Nephron (organoid): ENCODE measurements at regions not wholly inside any gene's neighbourhood (a gene's known extent, or its start where the extent isn't known, plus 50 kb on each side); places are given as distances from the start of the nearest gene placed in this dataset.

ENCODE experiments used
- H3K27ac Mint-ChIP-seq, 3 experiments: 2 replicates each; pipeline ENCODE4 v1.8.0; 2020; ENCODE audit warnings: mixed read lengths in 3 of 3, mild to moderate bottlenecking in 2 of 3, moderate library complexity in 1 of 3
- H3K27me3 Mint-ChIP-seq: 2 replicates; pipeline ENCODE4 v1.8.0; 2021; ENCODE audit warnings: low read depth, mild to moderate bottlenecking, moderate library complexity, mixed read lengths
- H3K36me3 Mint-ChIP-seq: 2 replicates; pipeline ENCODE4 v1.8.0; 2020; ENCODE audit warnings: low read depth, mixed read lengths
- H3K4me1 Mint-ChIP-seq: 2 replicates; pipeline ENCODE4 v1.8.0; 2020; ENCODE audit warnings: mixed read lengths
- H3K4me3 Mint-ChIP-seq, 3 experiments: 2 replicates each; pipeline ENCODE4 v1.8.0; 2020; ENCODE audit warnings: mild to moderate bottlenecking in 3 of 3, mixed read lengths in 3 of 3, moderate library complexity in 2 of 3
- H3K9me3 Mint-ChIP-seq: 2 replicates; pipeline ENCODE4 v1.8.0; 2020; ENCODE audit warnings: mixed read lengths
- TF ChIP-seq, protein P1 (sequence below), 3 experiments: fragments of 200-600 bp; sonication (generic); IDR thresholded peaks; one replicate each; pipeline ENCODE4 v1.5.0; 2021; ENCODE audit warnings: antibody characterized with exemption in 3 of 3; ENCODE audit not compliant: unreplicated experiment in 3 of 3

DNA sequence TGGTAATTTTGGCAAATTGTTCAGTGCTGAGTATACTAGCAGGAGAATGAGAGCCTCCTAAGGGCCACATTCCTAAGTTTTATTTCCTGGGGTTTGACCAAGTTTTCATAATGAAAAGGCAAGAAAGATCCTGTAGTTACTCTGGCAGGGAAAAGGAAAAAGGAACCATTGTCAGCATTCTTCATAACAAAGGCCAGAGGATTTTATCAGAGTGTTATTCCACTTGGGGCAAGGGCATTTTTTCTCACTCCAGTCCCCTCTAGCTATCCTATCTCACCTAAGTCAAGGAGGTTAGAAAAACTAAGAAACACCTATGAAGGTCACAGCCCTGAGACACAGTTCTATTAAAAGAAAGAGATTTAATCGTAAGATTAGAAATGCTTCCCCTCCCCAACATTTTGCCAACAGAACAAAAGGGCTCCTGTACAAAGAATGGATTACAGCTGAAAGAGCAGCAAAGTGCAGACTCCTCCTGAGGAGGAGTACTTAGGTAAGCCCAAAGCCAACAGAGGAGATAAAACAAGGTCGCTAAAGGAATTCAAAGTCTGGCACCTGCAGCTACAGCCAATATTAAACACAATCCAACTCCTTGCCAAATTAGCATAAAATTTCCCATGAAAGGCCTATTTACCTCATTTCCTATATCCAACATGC lies 162.4 kb downstream of the GALC start:
- TF ChIP-seq, protein P1, sequence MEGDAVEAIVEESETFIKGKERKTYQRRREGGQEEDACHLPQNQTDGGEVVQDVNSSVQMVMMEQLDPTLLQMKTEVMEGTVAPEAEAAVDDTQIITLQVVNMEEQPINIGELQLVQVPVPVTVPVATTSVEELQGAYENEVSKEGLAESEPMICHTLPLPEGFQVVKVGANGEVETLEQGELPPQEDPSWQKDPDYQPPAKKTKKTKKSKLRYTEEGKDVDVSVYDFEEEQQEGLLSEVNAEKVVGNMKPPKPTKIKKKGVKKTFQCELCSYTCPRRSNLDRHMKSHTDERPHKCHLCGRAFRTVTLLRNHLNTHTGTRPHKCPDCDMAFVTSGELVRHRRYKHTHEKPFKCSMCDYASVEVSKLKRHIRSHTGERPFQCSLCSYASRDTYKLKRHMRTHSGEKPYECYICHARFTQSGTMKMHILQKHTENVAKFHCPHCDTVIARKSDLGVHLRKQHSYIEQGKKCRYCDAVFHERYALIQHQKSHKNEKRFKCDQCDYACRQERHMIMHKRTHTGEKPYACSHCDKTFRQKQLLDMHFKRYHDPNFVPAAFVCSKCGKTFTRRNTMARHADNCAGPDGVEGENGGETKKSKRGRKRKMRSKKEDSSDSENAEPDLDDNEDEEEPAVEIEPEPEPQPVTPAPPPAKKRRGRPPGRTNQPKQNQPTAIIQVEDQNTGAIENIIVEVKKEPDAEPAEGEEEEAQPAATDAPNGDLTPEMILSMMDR (IDR thresholded peaks at IDR 0.05; ENCODE audit: unreplicated experiment in 3 of 3), result no peak
- Mint-ChIP-seq H3K27ac (no peak overlapping the region), H3K4me3 (no peak overlapping the region), H3K36me3 (no peaks in the 10 kb centered on the region), H3K9me3 (peaks cover 13% of the 10 kb centered on the region), H3K4me1 (no peaks in the 10 kb centered on the region), H3K27me3 (no peaks in the 10 kb centered on the region)

DNA sequence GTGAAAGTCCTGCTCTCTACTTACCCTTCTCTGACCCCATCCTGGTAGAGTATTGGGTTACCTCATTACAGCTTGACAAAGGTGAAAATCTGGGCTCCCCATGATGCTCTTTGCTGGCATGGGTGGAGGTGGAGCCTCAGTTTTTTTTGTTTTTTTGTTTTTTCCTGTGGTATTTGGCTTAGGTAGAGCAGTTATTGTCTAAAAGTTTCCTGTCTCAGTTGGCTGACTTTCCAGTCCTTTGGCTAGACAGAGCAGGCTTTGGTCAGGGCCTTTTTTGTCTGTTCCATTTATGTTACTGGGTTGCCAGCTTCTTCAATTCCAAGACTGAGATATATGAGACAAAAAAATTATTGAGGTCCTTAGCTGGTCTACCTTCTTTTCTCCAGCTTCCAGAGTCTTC lies 163.4 kb downstream of the GALC start:
- H3K27me3 Mint-ChIP-seq, result no peaks in the 10 kb centered on the region
- H3K4me3 Mint-ChIP-seq, result no peak overlapping the region
- H3K36me3 Mint-ChIP-seq, result no peaks in the 10 kb centered on the region
- TF ChIP-seq, protein P1 (IDR thresholded peaks at IDR 0.05; ENCODE audit: unreplicated experiment in 3 of 3), result no peak
- no peak overlapping the region for H3K27ac Mint-ChIP-seq
- H3K4me1 Mint-ChIP-seq, result no peaks in the 10 kb centered on the region
- peaks cover 11% of the 10 kb centered on the region for H3K9me3 Mint-ChIP-seq

DNA sequence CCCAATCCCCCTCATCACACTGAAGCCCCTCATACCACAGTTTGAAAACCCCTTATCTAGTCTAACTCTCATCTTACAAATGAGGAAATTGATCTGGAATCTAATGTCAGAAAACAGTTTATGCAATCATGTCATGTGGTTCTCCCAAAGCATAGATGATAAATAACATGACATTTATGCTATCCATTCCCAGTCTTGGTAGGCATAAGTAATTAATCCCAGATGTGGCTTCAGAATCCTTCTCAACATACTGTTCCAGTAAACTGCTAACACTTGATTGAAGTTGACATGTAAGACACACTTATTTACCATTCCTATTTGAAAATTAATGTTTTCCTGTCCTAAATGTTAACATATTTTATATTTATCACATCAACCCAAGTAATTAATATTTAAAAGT lies 168.7 kb downstream of the GALC start:
- Mint-ChIP-seq H3K36me3 (no peaks in the 10 kb centered on the region), H3K9me3 (peaks cover 2% of the 10 kb centered on the region), H3K27me3 (peaks cover 5% of the 10 kb centered on the region)

DNA sequence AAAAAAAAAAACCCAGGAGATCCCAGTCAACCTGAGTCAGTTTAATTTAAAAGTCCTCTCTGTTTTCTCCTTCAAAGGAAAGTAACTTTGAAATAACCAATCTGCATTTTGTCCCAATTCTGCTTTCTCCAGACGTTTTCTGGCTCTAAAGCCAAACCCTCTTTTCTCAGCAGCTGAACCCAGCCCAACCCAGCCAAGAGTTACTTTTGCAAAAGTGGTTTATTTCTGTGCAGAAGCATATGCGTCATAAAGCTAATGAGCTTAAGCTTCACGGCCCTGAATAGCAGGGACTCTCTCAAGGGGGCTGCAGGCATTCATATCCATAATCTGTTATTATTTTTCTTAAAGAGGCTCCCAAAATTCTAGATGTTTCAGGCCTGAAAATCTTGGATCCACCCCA lies 176.6 kb downstream of the GALC start:
- Mint-ChIP-seq H3K9me3 (peaks cover 11% of the 10 kb centered on the region), H3K27me3 (peaks cover 2% of the 10 kb centered on the region), H3K4me3 (no peak overlapping the region), H3K4me1 (peaks cover 11% of the 10 kb centered on the region), H3K27ac (no peak overlapping the region), H3K36me3 (no peaks in the 10 kb centered on the region)
- TF ChIP-seq, protein P1 (IDR thresholded peaks at IDR 0.05; ENCODE audit: unreplicated experiment in 3 of 3), result no peak

More for the DNA sequence above, 168.7 kb downstream of the GALC start:
- H3K4me1 Mint-ChIP-seq, result no peaks in the 10 kb centered on the region
- TF ChIP-seq, protein P1 (IDR thresholded peaks at IDR 0.05; ENCODE audit: unreplicated experiment in 3 of 3), result no peak
- H3K4me3 Mint-ChIP-seq, result no peak overlapping the region
- peak overlapping the region in 1 of 3 experiments; percentile 57 for H3K27ac Mint-ChIP-seq

DNA sequence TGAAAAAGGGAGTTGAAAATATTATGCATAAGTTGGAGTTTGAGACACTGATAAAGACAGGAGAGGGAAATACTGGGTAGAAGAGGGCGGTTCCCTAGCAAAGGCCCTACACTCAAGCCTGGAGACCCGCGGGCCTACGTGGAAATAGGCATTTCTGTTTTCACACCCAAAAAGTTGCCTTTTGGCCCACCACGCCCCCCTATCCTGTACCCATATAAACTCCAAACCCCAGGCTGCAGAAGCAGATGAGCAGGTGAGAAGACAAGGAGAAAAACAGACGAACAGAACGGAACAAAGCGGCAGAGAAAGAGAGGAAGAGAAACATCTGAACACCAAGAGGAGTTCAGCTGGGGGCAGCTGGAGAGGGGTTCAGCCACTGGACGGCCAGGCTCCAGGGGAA lies 177.9 kb downstream of the GALC start:
- TF ChIP-seq, protein P1 (IDR thresholded peaks at IDR 0.05; ENCODE audit: unreplicated experiment in 3 of 3), result no peak
- H3K36me3 Mint-ChIP-seq, result no peaks in the 10 kb centered on the region
- peaks cover 11% of the 10 kb centered on the region for H3K9me3 Mint-ChIP-seq
- no peaks in the 10 kb centered on the region for H3K27me3 Mint-ChIP-seq
- H3K4me1 Mint-ChIP-seq, result peaks cover 11% of the 10 kb centered on the region
- peak overlapping the region in 2 of 3 experiments; percentile 33 to 71 for H3K27ac Mint-ChIP-seq
- no peak overlapping the region for H3K4me3 Mint-ChIP-seq

DNA sequence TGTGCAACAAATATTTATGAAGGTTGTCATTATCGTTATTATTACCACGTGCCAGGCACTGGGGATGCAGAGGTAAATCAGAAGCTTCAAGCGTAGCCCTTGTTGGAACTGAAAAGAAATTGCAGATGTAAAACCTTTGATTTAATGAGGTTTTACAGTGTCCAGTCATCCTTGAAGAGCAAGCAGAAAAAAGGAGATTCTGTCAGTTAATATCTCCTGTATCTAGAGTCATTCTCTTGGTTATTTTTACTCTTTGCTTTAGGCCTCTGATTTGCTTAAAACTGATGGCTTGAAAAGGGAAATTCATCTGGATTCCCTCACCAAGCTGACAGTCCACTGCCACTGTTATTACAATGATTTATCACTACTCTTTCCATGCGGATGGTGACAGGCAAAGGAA lies 179.3 kb downstream of the GALC start:
- no peaks in the 10 kb centered on the region for H3K27me3 Mint-ChIP-seq
- TF ChIP-seq, protein P1 (IDR thresholded peaks at IDR 0.05; ENCODE audit: unreplicated experiment in 3 of 3), result no peak

More for the DNA sequence above, 179.3 kb downstream of the GALC start:
- Mint-ChIP-seq H3K27ac (peak overlapping the region in 2 of 3 experiments; percentile 0 to 29), H3K4me3 (no peak overlapping the region), H3K36me3 (no peaks in the 10 kb centered on the region), H3K4me1 (peaks cover 11% of the 10 kb centered on the region), H3K9me3 (peaks cover 8% of the 10 kb centered on the region)
